Endothelial cell of umbilical vein (primary cell): ENCODE measurements at regions not wholly inside any gene's neighbourhood (a gene's known extent, or its start where the extent isn't known, plus 50 kb on each side); places are given as distances from the start of the nearest gene placed in this dataset.
"Not testable (repeated sequence)": the region's sequence is repeated elsewhere in the genome, so short reads cannot be mapped to it uniquely, and the experiment has no call there.

Source experiments
- EZH2 ChIP-seq: IDR thresholded peaks from 2 replicates; pipeline ENCODE4 v1.6.1; 2012; ENCODE audit warnings: borderline replicate concordance, low read depth, mild to moderate bottlenecking, moderate library complexity, low read length, inconsistent platforms; ENCODE audit not compliant: severe bottlenecking
- FOS ChIP-seq: IDR thresholded peaks from 2 replicates; pipeline ENCODE4 v1.6.1; 2011; ENCODE audit warnings: mild to moderate bottlenecking, low read length, moderate library complexity, borderline replicate concordance; ENCODE audit not compliant: insufficient read depth
- MYC ChIP-seq: IDR thresholded peaks from one replicate; pipeline ENCODE4 v1.6.1; 2011; ENCODE audit warnings: mild to moderate bottlenecking, low read depth, low read length
- POLR2A ChIP-seq: IDR thresholded peaks from 2 replicates; pipeline ENCODE4 v1.6.1; 2012; ENCODE audit warnings: low read depth, mild to moderate bottlenecking, control low read depth, low read length
- POLR2AphosphoS5 ChIP-seq: IDR thresholded peaks from 2 replicates; pipeline ENCODE4 v1.6.1; 2012; ENCODE audit warnings: low read depth, mild to moderate bottlenecking, control low read depth, low read length, moderate library complexity; ENCODE audit not compliant: insufficient read depth
- TF ChIP-seq, protein P1 (sequence below): IDR thresholded peaks from 2 replicates; pipeline ENCODE4 v1.6.1; 2011; ENCODE audit not compliant: insufficient read depth, insufficient read length
- TF ChIP-seq, protein P2 (sequence below), 2 donors: IDR thresholded peaks; 1 replicate in 1 of 2; 2 replicates in 1 of 2; pipeline ENCODE4 v1.5.1; 2011; ENCODE audit warnings: low read length in 2 of 2, mild to moderate bottlenecking in 2 of 2, moderate library complexity in 2 of 2, control low read depth in 1 of 2, inconsistent platforms in 1 of 2, low read depth in 1 of 2; ENCODE audit not compliant: insufficient read depth in 1 of 2; ENCODE audit errors: extremely low read depth in 1 of 2

- TF ChIP-seq, protein P1, sequence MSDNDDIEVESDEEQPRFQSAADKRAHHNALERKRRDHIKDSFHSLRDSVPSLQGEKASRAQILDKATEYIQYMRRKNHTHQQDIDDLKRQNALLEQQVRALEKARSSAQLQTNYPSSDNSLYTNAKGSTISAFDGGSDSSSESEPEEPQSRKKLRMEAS, result not testable (repeated sequence)
- TF ChIP-seq, protein P2, sequence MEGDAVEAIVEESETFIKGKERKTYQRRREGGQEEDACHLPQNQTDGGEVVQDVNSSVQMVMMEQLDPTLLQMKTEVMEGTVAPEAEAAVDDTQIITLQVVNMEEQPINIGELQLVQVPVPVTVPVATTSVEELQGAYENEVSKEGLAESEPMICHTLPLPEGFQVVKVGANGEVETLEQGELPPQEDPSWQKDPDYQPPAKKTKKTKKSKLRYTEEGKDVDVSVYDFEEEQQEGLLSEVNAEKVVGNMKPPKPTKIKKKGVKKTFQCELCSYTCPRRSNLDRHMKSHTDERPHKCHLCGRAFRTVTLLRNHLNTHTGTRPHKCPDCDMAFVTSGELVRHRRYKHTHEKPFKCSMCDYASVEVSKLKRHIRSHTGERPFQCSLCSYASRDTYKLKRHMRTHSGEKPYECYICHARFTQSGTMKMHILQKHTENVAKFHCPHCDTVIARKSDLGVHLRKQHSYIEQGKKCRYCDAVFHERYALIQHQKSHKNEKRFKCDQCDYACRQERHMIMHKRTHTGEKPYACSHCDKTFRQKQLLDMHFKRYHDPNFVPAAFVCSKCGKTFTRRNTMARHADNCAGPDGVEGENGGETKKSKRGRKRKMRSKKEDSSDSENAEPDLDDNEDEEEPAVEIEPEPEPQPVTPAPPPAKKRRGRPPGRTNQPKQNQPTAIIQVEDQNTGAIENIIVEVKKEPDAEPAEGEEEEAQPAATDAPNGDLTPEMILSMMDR (IDR thresholded peaks at IDR 0.05; ENCODE audit: extremely low read depth in 1 of 2, insufficient read depth in 1 of 2, low read depth in 1 of 2, low read length in 2 of 2), result not testable (repeated sequence)
- TF ChIP-seq EZH2, POLR2A, POLR2AphosphoS5, MYC, FOS: not testable (repeated sequence)
These were observed 263.2 kb downstream of the GOLGA6L6 start for GRCh38 chr15:20278376-20278775.
